ENCODE measurements at regions not wholly inside any gene's neighbourhood (a gene's known extent, or its start where the extent isn't known, plus 50 kb on each side); places are given as distances from the start of the nearest gene placed in this dataset.
"Not testable (repeated sequence)": the region's sequence is repeated elsewhere in the genome, so short reads cannot be mapped to it uniquely, and the experiment has no call there.

- intact Hi-C loops (cut with DNase I) = no loop called here
- Histone ChIP-seq H3K9me3 (no peaks in the 10 kb centered on the region), H3K4me1 (no peaks in the 10 kb centered on the region), H3K4me3 (no peak overlapping the region), H3K27me3 (no peaks in the 10 kb centered on the region), H3K36me3 (no peaks in the 10 kb centered on the region), H3K27ac (no peak overlapping the region)
- 70 to 80% methylated on average over 2 of the region's 2 CpGs for WGBS, 2 donors
- no peak for DNase-seq
- TF ChIP-seq CTCF (IDR thresholded peaks at IDR 0.05) (no peak), POLR2A (IDR thresholded peaks at IDR 0.05) (no peak)
Observed at GRCh38 chr21:28590026-28590425, 402.7 kb downstream of the LTN1 start.

- intact Hi-C loops (cut with DNase I) = no loop called here
- TF ChIP-seq CTCF (IDR thresholded peaks at IDR 0.05) (no peak), POLR2A (IDR thresholded peaks at IDR 0.05) (no peak)
- no peaks in the 10 kb centered on the region for H3K9me3 ChIP-seq
- 82 to 87% methylated on average over 1 of the region's 1 CpG for WGBS, 2 donors
- H3K27me3 ChIP-seq = no peaks in the 10 kb centered on the region
- H3K4me1 ChIP-seq = no peaks in the 10 kb centered on the region
- no peaks in the 10 kb centered on the region for H3K36me3 ChIP-seq
- no peak overlapping the region for H3K27ac ChIP-seq
- no peak overlapping the region for H3K4me3 ChIP-seq
- DNase-seq = no peak
Observed at GRCh38 chr21:28588997-28589396, 403.7 kb downstream of the LTN1 start.

- Histone ChIP-seq H3K27ac (no peak overlapping the region), H3K9me3 (no peaks in the 10 kb centered on the region), H3K36me3 (no peaks in the 10 kb centered on the region), H3K27me3 (no peaks in the 10 kb centered on the region), H3K4me1 (no peaks in the 10 kb centered on the region), H3K4me3 (no peak overlapping the region)
- 0 to 29% methylated on average over 1 of the region's 1 CpG for WGBS, 2 donors
- intact Hi-C loops (cut with DNase I) = no loop called here
- DNase-seq = no peak
- no peak for TF ChIP-seq CTCF (IDR thresholded peaks at IDR 0.05)
- TF ChIP-seq POLR2A (IDR thresholded peaks at IDR 0.05) = no peak
Observed at GRCh38 chr21:28587748-28588147, 404.9 kb downstream of the LTN1 start.

- no peak overlapping the region for H3K4me3 ChIP-seq
- no peak overlapping the region for H3K27ac ChIP-seq
- H3K4me1 ChIP-seq = no peaks in the 10 kb centered on the region
- DNase-seq = no peak
- no peaks in the 10 kb centered on the region for H3K9me3 ChIP-seq
- WGBS, 2 donors = 83 to 98% methylated on average over 2 of the region's 2 CpGs
- H3K36me3 ChIP-seq = no peaks in the 10 kb centered on the region
- no peaks in the 10 kb centered on the region for H3K27me3 ChIP-seq
- TF ChIP-seq CTCF (IDR thresholded peaks at IDR 0.05) (no peak), POLR2A (IDR thresholded peaks at IDR 0.05) (no peak)
- intact Hi-C loops (cut with DNase I) = no loop called here
Observed at GRCh38 chr21:28581976-28582375, 410.7 kb downstream of the LTN1 start.

GRCh38 chr21:28581311-28581731 lies 411.4 kb downstream of the LTN1 start:
- intact Hi-C loops (cut with DNase I); H3K9me3 ChIP-seq; H3K27ac ChIP-seq; H3K4me3 ChIP-seq; H3K36me3 ChIP-seq; H3K27me3 ChIP-seq; DNase-seq; H3K4me1 ChIP-seq: not testable (repeated sequence)
- WGBS, 2 donors = 83 to 88% methylated on average over 5 of the region's 5 CpGs

GRCh38 chr21:28580585-28580984 lies 412.1 kb downstream of the LTN1 start:
- H3K27ac ChIP-seq = no peak overlapping the region
- H3K36me3 ChIP-seq = no peaks in the 10 kb centered on the region
- no peak for DNase-seq
- 83% methylated on average over 2 of the region's 2 CpGs for WGBS, 2 donors
- intact Hi-C loops (cut with DNase I) = no loop called here
- H3K27me3 ChIP-seq = no peaks in the 10 kb centered on the region
- TF ChIP-seq POLR2A (IDR thresholded peaks at IDR 0.05) (no peak), CTCF (IDR thresholded peaks at IDR 0.05) (no peak)
- no peaks in the 10 kb centered on the region for H3K9me3 ChIP-seq
- no peaks in the 10 kb centered on the region for H3K4me1 ChIP-seq
- H3K4me3 ChIP-seq = no peak overlapping the region
